GM18508 (cell line): ENCODE measurements at regions not wholly inside any gene's neighbourhood (a gene's known extent, or its start where the extent isn't known, plus 50 kb on each side); places are given as distances from the start of the nearest gene placed in this dataset.

ENCODE experiments used
- ATAC-seq: cut with Tn5 transposase; IDR thresholded peaks from one replicate; pipeline ENCODE4 v1.9.1; 2021; ENCODE audit warnings: moderate number of reproducible peaks; ENCODE audit not compliant: insufficient read depth, unreplicated experiment

DNA sequence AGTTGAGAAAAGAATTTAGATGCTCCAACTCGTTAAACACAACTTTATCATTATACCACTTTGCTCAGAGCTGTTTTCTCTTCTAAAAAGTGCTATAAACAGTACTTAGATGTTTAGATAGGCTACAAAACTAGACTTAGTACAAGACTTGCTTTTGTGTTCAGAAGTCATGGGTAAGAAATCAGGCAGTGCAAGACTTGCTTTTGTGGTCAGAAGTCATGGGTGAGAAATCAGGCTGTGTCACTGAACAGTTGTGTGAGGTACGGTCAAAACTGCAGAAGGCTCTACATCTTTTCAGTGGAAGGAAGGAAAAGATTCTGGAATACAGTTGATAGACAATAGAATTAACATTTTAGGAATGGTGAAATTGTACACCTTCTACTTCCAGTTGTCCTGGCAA lies 239.7 kb downstream of the DNAJB9 start:
- no peak for ATAC-seq

DNA sequence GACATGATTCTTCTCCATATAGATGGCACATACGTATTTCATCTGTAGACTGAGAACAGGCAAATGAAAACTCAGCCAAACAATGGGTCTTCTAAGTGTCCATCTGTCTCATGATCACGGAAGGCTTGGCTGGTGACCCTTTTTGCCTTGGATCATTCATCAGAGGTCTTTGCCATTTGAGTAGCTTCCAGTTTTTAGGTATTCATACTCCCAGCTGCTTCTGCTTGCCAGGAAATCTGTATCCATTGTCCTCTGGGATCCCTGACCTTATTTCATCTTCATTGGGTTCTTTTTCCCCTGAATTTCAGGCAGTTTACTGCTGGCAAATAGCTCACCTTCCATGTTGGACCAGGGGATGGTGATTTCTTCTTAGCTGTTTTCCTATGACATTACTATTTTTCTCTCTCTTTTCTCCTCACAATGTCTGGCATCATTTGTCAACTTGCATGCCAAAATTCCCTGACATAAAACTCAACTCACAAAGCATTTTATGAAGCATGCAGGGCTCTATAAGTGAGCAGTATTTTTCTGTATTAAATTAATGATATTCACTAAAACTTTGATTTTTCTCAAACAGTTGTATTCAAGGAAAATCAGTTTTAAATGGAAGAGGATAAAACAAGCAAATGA lies 241.2 kb downstream of the DNAJB9 start:
- ATAC-seq: no peak

DNA sequence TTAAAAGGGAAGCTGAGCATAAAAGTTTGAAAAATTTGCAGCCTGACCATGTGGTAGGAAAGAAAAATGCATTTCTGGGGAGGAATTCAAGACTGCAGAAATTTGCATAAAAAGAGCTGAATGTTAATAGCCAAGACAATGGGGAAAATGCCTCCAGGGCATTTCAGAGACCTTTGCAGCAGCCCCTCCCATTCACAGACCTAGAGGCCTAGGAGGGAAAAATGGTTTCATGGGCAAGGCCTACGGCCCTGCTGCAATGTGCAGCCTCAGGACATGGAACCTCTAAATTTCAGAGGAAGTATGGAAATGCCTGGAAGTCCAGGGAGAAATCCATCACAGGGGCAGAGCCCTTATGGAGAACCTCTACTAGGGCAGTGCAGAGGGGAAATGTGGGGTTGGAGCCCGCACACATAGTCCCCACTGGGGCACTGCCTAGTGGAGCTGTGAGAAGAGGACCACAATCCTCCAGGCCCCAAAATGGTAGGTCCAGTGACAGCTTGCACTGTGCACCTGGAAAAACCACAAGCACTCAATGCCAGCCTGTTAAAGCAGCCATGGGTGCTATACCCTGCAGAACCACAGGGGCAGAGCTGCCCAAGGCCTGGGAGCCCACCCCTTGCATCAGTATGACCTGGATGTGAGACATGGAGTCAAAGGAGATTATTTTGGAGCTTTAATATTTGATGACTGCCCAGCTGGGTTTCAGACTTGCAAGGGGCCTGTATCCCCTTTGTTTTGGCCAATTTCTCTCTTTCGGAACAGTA lies 243.8 kb downstream of the DNAJB9 start:
- no peak for ATAC-seq

DNA sequence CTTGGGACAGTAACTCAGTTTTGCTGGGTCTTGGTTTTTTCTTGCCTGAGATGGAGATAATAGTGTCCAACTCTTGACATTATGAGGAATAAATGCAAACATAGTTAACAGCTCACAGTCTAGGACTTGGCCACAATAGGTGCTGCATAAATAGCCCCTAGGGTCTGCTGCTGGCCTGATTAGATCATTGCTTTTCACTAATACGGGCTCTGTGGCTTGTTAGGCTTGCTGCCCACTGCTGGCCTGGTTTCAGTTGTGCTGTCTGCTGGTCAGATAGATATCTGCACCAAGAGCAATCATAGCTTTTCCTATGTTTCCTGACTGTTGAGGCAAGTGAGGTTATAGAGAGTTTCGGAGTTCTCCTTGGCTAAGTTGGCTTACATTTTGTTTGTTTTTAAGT lies 246.1 kb downstream of the DNAJB9 start:
- no peak for ATAC-seq

DNA sequence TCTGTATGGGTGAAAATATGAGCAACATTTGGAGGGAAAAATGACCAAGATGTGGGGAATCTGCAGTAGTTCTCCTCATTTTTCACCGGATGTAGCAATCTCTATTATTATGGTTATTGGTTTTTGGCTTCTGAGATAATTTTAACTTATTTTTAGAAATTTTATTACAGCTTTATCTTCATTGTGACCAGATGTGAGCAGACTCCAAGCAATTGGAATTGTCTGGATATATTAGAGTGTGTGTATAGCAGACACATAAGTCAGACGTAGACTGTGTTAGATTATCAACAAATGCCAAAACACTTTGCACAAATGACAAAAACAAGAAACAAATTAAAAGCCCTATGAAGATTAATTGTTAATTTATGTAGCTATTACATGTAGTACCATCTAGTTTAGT lies 249.1 kb downstream of the DNAJB9 start:
- ATAC-seq: no peak

DNA sequence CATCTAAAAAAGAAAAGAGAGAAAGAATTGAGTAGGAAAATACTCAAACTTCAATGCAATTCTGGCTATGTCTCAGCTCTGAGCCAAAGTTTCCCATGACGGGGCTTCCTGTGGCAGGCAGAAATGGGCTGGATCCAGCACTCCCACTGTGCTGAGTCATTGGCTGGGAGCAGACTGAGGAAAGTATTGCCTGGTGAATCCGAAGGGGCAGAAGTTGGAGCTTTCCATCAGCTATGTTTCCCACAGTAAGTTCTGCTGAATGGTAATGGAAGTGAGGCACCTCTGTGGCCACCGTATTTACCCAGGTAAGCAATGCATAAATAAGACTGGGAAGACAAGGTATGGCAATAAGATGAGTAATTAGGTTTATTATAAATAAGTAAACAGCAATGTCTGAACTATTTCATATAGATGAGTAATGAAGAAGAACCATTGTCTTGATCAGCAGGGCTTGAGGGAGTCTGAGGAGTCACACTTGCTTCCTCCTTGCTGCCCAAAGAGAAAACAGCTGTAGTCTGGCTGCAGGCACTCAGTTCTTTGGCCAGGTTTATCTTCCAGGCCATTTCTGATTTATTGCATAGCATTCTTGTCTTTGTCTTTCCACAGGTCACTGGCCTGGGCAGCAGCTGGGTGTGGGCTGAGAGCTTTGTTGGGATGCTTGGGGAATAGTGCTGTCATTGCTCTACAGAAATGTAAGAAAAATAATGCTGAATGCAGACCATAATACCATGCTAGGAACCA lies 255.3 kb downstream of the DNAJB9 start:
- ATAC-seq: no peak

DNA sequence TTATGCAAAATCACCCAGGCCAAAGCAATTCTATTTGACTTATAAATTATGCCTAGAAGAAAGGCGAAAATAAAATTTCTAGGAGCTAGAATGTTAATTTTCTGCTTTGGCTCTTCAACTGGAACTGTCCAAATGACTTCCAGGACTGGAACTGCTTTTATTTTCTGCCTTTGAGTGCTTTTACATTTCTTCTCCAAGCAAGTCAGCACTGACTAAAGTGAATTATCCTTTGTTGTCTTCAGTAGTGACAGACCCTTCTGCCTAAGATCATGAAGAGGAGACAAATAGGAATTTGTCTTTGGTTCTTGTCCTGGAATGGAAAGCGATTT lies 255.9 kb downstream of the DNAJB9 start:
- ATAC-seq: no peak

DNA sequence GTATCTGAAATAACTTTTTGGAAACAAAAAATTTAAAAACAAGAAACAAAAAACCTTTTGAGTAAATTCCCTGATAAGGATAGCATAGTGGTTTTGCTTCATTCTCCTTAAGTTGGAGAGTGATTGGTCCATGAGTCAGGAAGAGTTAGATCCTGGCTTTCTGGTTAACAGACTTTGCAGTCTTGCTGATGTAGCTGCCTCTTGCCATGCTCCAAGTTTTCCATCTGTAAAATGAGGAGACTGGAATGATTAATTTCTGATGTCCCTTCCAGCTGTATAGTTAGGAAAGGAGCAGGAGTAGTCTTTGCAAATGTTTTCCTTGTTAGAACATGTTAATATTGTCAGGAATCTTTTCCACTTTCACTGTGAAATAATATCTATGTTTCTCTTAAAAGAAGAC lies 266.6 kb downstream of the DNAJB9 start:
- ATAC-seq: no peak

DNA sequence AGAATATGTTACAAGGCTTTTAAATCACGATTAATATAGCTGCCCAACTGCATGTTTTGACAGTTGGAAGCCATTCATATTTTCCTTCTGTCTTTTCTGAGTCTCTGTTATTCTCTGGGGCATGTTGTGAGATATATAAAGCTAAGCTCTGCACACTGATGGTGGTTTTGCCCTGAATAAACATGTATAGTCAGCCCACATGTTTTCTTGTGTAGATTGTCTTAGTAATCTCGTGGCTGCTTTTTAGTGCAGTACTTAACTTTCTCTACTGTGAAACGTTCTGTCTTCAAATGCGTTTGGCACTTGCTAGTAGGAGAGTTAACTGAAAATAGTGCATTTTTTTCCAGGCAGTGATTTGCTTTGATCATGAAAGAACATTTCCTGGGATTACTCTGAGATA lies 268.5 kb downstream of the DNAJB9 start:
- ATAC-seq: no peak

DNA sequence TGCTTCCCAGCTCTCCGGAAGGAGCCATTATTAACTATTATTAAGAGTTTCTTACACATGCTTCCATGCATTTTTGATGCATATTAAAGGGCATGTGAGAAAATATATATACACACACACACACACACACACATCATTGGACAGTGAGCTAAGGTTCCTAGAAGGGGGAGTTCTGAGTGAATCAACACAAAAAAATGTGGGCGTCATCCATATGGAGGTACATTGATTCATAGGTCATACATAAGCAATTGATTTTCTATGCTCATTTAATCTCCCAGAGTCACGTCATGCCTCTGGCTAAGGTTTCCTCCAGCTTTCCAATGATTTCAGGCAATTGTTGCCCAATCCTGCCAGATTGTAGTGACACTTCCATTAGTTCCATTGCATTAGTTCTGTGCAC lies 269.4 kb downstream of the DNAJB9 start:
- no peak for ATAC-seq

DNA sequence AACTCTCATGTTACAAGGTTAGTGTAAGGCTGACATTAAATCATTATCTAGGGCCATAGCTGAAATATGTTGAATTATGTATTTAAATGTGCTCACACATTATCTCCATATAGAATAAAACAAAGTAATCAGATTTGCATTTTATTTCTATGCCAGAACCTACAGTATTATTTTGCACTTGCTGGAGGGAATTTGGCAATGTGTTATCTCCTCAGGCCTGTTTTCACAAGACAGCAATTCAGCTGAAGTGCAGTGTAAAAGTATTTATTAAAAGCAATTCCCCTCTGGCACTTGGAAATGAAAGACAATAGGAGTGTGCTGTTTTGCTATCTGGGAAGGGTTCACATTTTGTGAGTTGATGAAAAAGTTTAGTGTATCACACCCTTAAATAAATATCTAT lies 276.3 kb downstream of the DNAJB9 start:
- no peak for ATAC-seq

DNA sequence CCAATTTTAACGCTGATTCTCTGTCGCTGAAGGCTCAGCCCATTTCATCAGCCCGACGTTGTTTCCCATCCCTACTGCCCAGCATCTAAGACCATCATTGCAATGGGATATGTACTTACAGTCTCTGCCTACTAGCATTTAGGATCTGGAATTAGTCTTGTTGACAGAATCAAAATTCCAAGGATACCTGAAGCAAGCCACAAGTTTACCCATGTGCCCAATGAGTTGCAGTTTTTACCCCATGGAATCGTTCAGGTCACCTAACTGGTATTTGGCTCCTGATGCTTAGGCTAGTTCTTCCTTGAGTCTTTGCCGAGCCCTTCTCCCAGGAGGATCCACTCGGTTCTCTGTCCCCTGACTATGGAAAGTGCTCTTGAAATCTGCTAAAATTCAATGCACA lies 276.8 kb downstream of the DNAJB9 start:
- ATAC-seq: no peak

DNA sequence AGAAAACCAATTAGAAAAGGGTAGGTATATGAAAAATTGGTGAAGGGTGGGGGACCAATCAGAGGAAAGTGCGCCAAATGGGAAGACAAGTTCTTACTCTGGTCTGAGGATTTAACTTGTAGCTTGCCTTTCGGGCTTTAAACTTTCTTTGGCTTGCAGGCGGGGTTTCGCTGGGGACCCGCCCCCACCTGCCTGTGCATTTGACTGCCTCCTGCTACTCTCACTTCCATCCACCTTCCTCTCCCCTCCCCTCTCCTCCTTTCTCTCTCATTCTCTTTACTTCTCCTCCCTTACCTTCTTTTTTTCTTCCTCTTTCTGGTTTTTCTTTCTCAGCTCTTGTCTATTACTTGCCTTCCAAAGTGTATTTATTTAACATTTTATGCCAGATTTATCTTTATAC lies 278.8 kb downstream of the DNAJB9 start:
- no peak for ATAC-seq

DNA sequence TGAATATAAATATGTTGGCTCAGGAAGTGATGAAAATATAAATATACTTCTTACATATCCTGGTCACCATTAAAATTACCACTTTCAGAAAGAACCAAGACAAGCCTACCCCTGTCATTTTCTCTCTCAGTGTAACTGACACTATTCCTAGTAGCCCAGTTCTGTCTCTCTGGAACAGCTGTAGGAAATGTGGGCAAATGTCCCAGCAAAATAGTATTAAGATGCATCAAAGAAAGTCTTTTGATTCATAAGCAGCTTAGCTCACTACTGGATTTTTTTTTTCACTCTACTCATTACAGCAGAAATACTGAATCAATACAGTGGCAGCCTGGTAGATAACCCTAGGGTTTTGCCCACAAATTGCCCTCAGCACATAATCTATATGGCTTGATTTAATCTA lies 290.9 kb downstream of the DNAJB9 start:
- ATAC-seq: no peak

DNA sequence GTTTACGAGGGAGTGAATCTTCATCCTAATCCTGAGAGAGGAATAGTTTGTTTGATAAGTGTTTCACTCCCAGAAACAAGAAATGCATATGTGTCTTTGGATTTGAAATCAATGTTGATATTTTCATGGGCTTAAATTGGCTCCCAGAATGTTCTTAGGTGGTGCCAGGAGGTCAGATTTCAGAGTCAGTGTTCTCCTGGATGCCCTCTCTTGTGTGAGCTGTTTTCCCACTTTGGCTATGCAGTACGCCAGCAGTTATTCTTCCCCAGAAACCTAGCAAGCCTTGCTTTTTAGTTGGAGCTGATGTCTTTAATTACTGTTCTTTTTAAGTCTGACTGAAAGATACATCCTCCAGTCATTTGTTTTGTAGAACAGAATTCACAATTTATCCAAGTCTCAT lies 291.4 kb downstream of the DNAJB9 start:
- no peak for ATAC-seq

DNA sequence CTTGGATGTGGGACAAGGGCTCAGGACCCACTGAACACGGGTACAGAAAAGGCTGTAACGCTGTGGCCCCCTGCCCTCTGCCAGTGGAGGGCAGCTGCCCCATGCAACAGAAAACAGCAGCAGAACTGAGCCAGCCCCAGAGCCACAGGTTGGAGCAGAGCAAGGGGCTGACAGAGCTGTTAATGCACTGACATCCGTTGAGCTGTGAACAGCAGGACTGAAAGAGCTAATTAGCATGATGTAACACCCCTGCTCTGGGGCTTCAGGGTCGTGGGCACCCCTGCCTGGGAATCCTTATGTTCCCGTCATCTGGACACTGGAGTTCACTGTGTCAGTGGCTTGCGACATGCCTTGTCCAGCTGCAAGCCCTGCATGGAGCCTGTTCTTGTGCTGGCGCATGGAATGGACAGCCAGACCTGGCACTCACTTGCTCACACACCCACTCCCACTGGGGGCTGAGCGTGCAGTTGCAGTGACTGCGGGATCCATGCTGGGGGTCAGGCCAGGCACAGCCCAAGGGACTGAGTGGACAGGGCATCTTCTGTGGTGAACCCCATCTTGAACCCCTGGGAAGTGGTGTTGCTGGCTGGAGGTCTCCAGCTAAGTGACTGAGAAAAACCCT lies 293.7 kb downstream of the DNAJB9 start:
- no peak for ATAC-seq

DNA sequence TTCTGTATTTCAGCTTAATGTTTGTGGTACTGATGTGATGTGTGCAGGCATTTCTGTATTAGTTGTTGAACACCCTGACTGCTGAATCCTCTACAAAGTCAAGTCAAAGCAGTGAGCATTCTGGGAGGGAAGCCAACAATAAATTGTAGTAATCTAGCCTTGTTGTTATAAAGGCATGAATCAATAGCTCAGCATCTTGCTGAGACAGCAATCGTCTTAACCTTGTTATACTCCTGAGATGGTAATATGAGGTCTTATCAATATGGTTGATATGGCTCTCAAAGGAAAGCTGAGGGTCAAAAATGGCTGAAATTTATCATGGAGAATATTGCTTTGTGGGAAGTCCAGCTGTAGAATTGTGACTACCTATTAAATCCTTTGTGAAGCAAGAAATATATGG lies 299.4 kb downstream of the DNAJB9 start:
- ATAC-seq: no peak

DNA sequence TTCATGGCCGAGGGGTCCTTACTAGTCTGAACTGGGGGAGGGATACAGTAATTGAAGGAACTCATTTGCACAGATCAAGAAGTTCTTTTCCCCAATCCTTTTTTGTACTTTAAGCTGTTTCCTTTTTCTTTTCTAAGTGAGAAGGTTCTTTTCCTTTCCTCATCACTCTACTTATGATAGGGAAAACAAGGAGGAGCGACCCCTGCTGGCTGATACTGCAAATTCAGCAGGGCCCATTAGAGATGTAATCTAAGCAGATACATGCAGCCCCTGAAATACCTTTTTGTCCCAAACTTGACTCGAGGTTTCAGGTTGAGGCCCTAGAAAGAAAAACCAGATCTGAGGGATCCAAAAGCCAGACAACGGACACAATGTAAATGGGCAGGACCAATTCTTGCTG lies 305.5 kb downstream of the DNAJB9 start:
- ATAC-seq: no peak

DNA sequence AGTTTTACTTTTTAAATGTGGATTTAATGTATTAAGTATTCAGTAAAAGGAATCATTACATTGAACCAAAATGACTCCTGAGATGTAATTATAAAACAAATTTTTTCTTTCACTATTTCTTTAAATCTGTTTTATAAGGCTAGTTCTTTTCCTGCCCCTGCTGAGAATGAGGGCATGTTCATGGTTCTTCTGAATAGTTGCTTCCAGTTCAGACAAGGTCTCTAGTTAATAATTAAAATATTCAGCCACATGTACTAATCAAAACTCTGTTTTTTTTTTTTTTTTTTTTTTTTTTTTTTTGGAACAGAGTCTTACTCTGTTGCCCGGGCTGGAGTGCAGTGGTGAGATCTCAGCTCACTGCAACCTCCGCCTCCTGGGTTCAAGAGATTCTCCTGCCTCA lies 321.2 kb downstream of the DNAJB9 start:
- ATAC-seq: no peak

DNA sequence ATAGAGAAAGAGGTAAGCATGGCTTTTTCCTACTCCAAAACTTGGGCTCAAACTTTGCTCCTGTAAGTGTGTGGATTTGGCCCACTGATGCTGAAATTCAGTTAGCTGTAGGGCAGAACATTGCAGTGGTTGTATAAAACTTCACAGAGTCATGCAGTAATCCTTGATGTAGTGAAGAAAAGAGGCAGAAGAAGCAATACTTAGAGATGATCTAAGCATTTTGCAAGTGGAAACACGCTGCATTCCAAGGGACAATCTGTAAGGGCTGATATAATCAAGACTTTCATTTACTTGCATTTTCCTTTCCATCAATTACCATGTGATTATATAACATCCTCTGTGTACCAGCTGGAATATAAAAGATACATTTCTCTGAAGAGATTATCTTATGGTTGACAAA lies 338.8 kb downstream of the DNAJB9 start:
- no peak for ATAC-seq

DNA sequence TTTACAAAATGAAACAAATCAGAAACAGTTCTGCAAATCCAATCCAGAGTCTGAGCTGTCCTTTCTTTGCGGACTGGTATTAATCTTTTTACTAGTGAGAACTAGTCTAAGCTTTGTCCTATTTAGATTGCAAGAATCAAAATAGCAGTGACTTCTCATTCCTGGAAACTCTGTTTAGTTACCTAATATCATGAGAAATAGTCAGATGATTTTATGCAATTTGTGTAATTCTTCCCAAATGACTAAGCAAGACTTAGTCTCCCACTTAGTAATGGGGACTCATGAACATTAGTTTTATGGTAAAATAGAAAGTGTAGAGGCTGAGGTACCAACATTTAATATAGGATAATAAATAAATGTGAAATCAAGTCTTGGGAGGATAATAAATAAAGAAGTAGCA lies 341.3 kb downstream of the DNAJB9 start:
- ATAC-seq: no peak
